NOMO-1 treated with DMSO at 0.1 percent for 48 hours (cell line): ENCODE measurements at regions not wholly inside any gene's neighbourhood (a gene's known extent, or its start where the extent isn't known, plus 50 kb on each side); places are given as distances from the start of the nearest gene placed in this dataset.
A peak's percentile ranks its signal among the peaks of the same experiment; 100 is the strongest.
"Not testable (repeated sequence)": the region's sequence is repeated elsewhere in the genome, so short reads cannot be mapped to it uniquely, and the experiment has no call there.

Experiments
- DNase-seq: peaks from one replicate; lab custom pipeline; 2025; ENCODE audit not compliant: unreplicated experiment; lab: John Stamatoyannopoulos, UW

GRCh38 chr3:75241226-75241962 lies 422.7 kb upstream of the FRG2C start:
- DNase-seq = not testable (repeated sequence)

GRCh38 chr3:75242012-75242735 lies 422.0 kb upstream of the FRG2C start:
- DNase-seq = no peak

GRCh38 chr3:75248974-75249373 lies 415.2 kb upstream of the FRG2C start:
- DNase-seq = peak; percentile 5

GRCh38 chr3:75254685-75255084 lies 409.4 kb upstream of the FRG2C start:
- DNase-seq = no peak

- peak; percentile 3 for DNase-seq
Measured at GRCh38 chr3:75258825-75259683, 405.1 kb upstream of the FRG2C start.

- not testable (repeated sequence) for DNase-seq
Measured at GRCh38 chr3:75260975-75261374, 403.2 kb upstream of the FRG2C start.

- no peak for DNase-seq
Measured at GRCh38 chr3:75262661-75263060, 401.5 kb upstream of the FRG2C start.

GRCh38 chr3:75265897-75266296 lies 398.2 kb upstream of the FRG2C start:
- DNase-seq = no peak

GRCh38 chr3:75268576-75268975 lies 395.6 kb upstream of the FRG2C start:
- DNase-seq = not testable (repeated sequence)

GRCh38 chr3:75272237-75272636 lies 391.9 kb upstream of the FRG2C start:
- DNase-seq = not testable (repeated sequence)

GRCh38 chr3:75272691-75273090 lies 391.4 kb upstream of the FRG2C start:
- no peak for DNase-seq

- not testable (repeated sequence) for DNase-seq
Measured at GRCh38 chr3:75285531-75286148, 378.5 kb upstream of the FRG2C start.

- not testable (repeated sequence) for DNase-seq
Measured at GRCh38 chr3:75288972-75289574, 375.1 kb upstream of the FRG2C start.

- DNase-seq = no peak
Measured at GRCh38 chr3:75294124-75294523, 370.0 kb upstream of the FRG2C start.

- no peak for DNase-seq
Measured at GRCh38 chr3:75295013-75295412, 369.1 kb upstream of the FRG2C start.

GRCh38 chr3:75296858-75297257 lies 367.3 kb upstream of the FRG2C start:
- DNase-seq = no peak

GRCh38 chr3:75300606-75301005 lies 363.5 kb upstream of the FRG2C start:
- DNase-seq = no peak

GRCh38 chr3:75301050-75301449 lies 363.1 kb upstream of the FRG2C start:
- DNase-seq = not testable (repeated sequence)

- no peak for DNase-seq
Measured at GRCh38 chr3:75303741-75304140, 360.4 kb upstream of the FRG2C start.

- DNase-seq = no peak
Measured at GRCh38 chr3:75305901-75306300, 358.2 kb upstream of the FRG2C start.

GRCh38 chr3:75311306-75311705 lies 352.8 kb upstream of the FRG2C start:
- DNase-seq = not testable (repeated sequence)
